GM06990 (cell line): ENCODE measurements at regions not wholly inside any gene's neighbourhood (a gene's known extent, or its start where the extent isn't known, plus 50 kb on each side); places are given as distances from the start of the nearest gene placed in this dataset.
"Not testable (repeated sequence)": the region's sequence is repeated elsewhere in the genome, so short reads cannot be mapped to it uniquely, and the experiment has no call there.

Experiments
- DNase-seq: peaks from one replicate; pipeline ENCODE4 v3.0.0-alpha.2; 2011; ENCODE audit not compliant: insufficient read length; ENCODE audit errors: extremely low read depth
- H3K27me3 ChIP-seq: replicated peaks from 2 replicates; pipeline ENCODE4 v1.6.0; 2011; ENCODE audit warnings: low read length; ENCODE audit not compliant: control insufficient read depth, insufficient read depth
- H3K36me3 ChIP-seq: 2 replicates; pipeline ENCODE4 v1.5.1; 2011; ENCODE audit warnings: low read length; ENCODE audit not compliant: control insufficient read depth, insufficient read depth
- H3K4me3 ChIP-seq: replicated peaks from 2 replicates; pipeline ENCODE4 v1.5.1; 2011; ENCODE audit warnings: low read depth, mild to moderate bottlenecking, control low read depth, low read length
- TF ChIP-seq, protein P1 (sequence below): IDR thresholded peaks from 2 replicates; pipeline ENCODE4 v1.5.1; 2011; ENCODE audit warnings: low read length, control low read depth, mild to moderate bottlenecking, inconsistent platforms; ENCODE audit not compliant: insufficient read depth, poor library complexity, severe bottlenecking

DNA sequence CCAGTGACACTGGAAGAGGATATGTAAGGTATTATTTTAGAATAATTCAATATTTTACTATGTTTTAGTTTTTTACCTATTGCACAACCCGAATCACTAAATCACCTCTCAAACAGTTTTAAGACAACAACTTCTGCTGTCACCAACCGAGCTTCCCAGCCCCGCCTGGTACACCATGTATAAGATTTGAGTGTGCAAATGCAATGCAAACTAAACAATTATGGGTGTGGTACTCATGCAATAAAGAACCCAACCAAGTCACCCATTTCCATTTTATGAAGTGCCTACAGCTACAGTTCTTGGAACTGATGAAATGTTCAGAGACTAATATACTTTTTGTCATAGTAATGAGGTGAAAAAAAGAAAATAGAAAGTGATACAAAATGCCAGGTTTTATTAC is 256.2 kb downstream of the TAFA4 start:
- TF ChIP-seq, protein P1, sequence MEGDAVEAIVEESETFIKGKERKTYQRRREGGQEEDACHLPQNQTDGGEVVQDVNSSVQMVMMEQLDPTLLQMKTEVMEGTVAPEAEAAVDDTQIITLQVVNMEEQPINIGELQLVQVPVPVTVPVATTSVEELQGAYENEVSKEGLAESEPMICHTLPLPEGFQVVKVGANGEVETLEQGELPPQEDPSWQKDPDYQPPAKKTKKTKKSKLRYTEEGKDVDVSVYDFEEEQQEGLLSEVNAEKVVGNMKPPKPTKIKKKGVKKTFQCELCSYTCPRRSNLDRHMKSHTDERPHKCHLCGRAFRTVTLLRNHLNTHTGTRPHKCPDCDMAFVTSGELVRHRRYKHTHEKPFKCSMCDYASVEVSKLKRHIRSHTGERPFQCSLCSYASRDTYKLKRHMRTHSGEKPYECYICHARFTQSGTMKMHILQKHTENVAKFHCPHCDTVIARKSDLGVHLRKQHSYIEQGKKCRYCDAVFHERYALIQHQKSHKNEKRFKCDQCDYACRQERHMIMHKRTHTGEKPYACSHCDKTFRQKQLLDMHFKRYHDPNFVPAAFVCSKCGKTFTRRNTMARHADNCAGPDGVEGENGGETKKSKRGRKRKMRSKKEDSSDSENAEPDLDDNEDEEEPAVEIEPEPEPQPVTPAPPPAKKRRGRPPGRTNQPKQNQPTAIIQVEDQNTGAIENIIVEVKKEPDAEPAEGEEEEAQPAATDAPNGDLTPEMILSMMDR = no peak
- H3K36me3 ChIP-seq = no peaks in the 10 kb centered on the region
- no peak for DNase-seq

DNA sequence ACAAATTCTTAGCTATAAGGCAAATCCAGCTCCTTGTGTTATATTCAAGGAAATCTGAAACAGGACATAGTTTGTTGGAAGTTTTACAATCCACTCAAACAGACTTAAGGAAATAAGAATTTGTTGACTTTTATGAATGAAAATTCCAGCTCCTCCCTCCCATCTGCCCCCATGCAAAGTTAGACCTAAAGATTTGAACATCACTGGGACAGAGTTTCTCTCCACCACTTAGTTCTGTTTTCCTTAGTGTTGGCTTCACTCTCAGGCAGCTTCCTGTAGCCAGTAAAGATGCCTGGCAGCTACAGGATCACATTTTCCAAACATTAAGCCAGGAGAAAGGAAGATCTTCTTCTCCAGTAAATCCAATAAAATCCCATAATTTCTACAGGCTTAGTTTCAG is 265.0 kb downstream of the TAFA4 start:
- Histone ChIP-seq H3K36me3 (no peaks in the 10 kb centered on the region), H3K27me3 (peaks cover 1% of the 10 kb centered on the region), H3K4me3 (no peak overlapping the region)
- DNase-seq = no peak
- TF ChIP-seq, protein P1 = no peak

More for the DNA sequence above, 256.2 kb downstream of the TAFA4 start:
- Histone ChIP-seq H3K4me3 (no peak overlapping the region), H3K27me3 (no peaks in the 10 kb centered on the region; the same call in none of the 2 replicates)

DNA sequence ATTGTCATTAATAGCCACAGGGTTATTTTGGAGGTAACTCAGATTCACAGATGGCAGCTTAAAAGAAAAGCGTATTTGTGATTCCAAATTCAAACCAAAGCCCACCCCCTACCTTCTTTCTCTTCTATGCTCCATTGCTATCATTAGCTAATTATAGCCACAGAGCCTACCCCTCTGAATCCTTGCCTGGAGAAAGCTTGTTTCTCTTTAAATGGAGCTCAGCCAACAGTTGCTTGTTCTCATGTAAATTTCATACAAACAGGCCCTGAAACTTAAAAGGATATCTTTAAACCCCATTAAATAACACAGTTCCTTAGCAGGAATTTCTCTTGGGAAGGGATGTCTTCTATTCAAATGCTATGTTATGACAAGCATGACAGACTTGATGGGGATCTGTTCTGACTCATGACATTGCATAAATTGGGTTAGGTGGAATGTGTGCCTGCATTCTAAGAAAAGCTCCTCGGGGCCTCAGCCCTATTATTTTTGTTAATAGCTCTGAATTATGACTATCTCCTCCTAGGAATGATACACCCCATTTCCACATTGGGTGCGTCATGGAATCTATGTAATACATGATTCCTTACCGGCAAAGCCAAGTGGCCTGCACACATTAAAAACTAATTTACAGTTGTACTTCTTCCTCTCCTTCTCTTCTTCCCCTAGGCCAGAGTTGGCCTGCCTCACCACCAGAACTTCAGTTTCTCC is 265.8 kb downstream of the TAFA4 start:
- no peaks in the 10 kb centered on the region for H3K36me3 ChIP-seq
- TF ChIP-seq, protein P1 = no peak
- peaks cover 1% of the 10 kb centered on the region; the same call in 1 of the 2 replicates for H3K27me3 ChIP-seq
- no peak for DNase-seq
- no peak overlapping the region for H3K4me3 ChIP-seq

DNA sequence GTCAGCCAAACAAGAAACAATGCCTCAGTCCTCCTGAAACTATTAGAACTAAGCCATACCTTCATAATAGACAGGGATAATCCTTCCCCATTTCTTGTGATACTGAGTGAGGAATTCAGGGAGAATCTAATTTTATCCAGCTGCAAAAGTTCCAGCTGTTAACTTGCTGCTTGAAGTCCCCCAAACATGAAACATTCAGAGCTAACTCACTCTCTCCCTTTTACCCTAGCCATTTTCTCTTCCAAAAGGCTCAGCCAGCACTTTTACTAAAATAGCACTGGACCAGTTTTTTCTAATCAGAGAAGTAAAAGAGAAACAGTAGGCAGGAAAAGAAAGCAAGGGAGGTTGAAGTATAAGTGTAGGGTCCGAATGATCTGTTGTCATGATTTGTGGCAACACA is 268.1 kb downstream of the TAFA4 start:
- DNase-seq = no peak
- Histone ChIP-seq H3K36me3 (no peaks in the 10 kb centered on the region), H3K4me3 (no peak overlapping the region), H3K27me3 (peaks cover 1% of the 10 kb centered on the region; the same call in 1 of the 2 replicates)
- TF ChIP-seq, protein P1 = no peak

DNA sequence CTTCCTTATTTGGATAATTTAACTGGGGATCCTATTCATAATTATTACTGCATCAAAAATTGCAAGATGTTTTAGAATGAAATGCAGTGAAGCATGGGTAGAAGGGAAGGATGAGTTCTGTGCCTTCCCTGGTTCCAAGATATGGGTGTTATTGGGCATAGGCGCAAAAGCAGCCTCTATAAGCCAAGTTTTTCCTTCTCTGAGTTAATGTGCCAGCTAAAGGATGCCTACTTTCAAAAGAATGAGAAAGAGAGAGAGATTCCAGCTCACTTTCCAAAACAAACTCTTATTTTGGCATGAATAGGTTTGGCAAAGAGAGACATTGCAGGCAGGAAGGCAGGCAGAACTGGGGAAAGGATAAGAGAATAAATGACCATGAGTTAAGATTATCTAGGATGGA is 270.2 kb downstream of the TAFA4 start:
- no peak for DNase-seq
- Histone ChIP-seq H3K36me3 (no peaks in the 10 kb centered on the region), H3K27me3 (no peaks in the 10 kb centered on the region), H3K4me3 (no peak overlapping the region)
- TF ChIP-seq, protein P1 = no peak

DNA sequence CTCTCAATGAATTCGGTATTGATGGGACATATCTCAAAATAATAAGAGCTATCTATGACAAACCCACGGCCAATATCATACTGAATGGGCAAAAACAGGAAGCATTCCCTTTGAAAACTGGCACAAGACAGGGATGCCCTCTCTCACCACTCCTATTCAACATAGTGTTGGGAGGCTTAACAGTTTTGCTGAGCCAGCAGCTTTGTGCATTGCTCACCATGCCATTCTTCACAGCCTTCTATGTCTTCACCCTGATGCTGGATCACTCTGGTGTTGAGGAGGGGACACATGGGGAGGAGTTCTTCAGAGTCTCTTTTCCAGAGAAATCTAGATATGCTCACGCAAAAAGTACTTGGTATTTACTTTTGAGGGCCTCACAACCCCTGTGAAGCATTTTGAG is 281.7 kb downstream of the TAFA4 start:
- not testable (repeated sequence) for DNase-seq, H3K27me3 ChIP-seq, H3K36me3 ChIP-seq, H3K4me3 ChIP-seq
